GM19328 (cell line): ENCODE measurements at regions not wholly inside any gene's neighbourhood (a gene's known extent, or its start where the extent isn't known, plus 50 kb on each side); places are given as distances from the start of the nearest gene placed in this dataset.

Source experiments
- ATAC-seq: cut with Tn5 transposase; IDR thresholded peaks from one replicate; pipeline ENCODE4 v1.9.1; 2021; ENCODE audit warnings: mild to moderate bottlenecking, moderate library complexity; ENCODE audit not compliant: unreplicated experiment

GRCh38 chrX:42725196-42725595, 52.8 kb downstream of the PPP1R2C start:
- ATAC-seq: no peak

GRCh38 chrX:42720209-42720608, 57.8 kb downstream of the PPP1R2C start:
- no peak for ATAC-seq

GRCh38 chrX:42715701-42716262, 62.2 kb downstream of the PPP1R2C start:
- no peak for ATAC-seq

GRCh38 chrX:42714981-42715700, 62.8 kb downstream of the PPP1R2C start:
- peak; percentile 49 for ATAC-seq

GRCh38 chrX:42710452-42710851, 67.5 kb downstream of the PPP1R2C start:
- ATAC-seq: no peak

GRCh38 chrX:42708222-42708621, 69.7 kb downstream of the PPP1R2C start:
- ATAC-seq: no peak

GRCh38 chrX:42707742-42708141, 70.2 kb downstream of the PPP1R2C start:
- ATAC-seq: no peak

- no peak for ATAC-seq
These were observed 73.5 kb downstream of the PPP1R2C start for GRCh38 chrX:42704454-42704853.

GRCh38 chrX:42697544-42697943, 80.4 kb downstream of the PPP1R2C start:
- no peak for ATAC-seq

GRCh38 chrX:42696536-42697124, 81.3 kb downstream of the PPP1R2C start:
- no peak for ATAC-seq

GRCh38 chrX:42695800-42696358, 82.1 kb downstream of the PPP1R2C start:
- no peak for ATAC-seq

- no peak for ATAC-seq
These were observed 83.6 kb downstream of the PPP1R2C start for GRCh38 chrX:42694260-42694815.

- ATAC-seq: no peak
These were observed 86.8 kb downstream of the PPP1R2C start for GRCh38 chrX:42691196-42691595.

GRCh38 chrX:42686706-42687105, 91.3 kb downstream of the PPP1R2C start:
- no peak for ATAC-seq

GRCh38 chrX:42686296-42686695, 91.7 kb downstream of the PPP1R2C start:
- no peak for ATAC-seq

- no peak for ATAC-seq
These were observed 93.9 kb downstream of the PPP1R2C start for GRCh38 chrX:42684065-42684464.

- no peak for ATAC-seq
These were observed 97.3 kb downstream of the PPP1R2C start for GRCh38 chrX:42680666-42681065.

GRCh38 chrX:42678133-42678532, 99.8 kb downstream of the PPP1R2C start:
- ATAC-seq: no peak

GRCh38 chrX:42673301-42673810, 104.6 kb downstream of the PPP1R2C start:
- no peak for ATAC-seq

- no peak for ATAC-seq
These were observed 113.3 kb downstream of the PPP1R2C start for GRCh38 chrX:42664680-42665079.

- ATAC-seq: no peak
These were observed 149.5 kb downstream of the PPP1R2C start for GRCh38 chrX:42628471-42628870.

GRCh38 chrX:42627891-42628290, 150.1 kb downstream of the PPP1R2C start:
- ATAC-seq: no peak
